IMR-90 (cell line): ENCODE measurements at regions not wholly inside any gene's neighbourhood (a gene's known extent, or its start where the extent isn't known, plus 50 kb on each side); places are given as distances from the start of the nearest gene placed in this dataset.

Experiments used
- ATAC-seq: fragments of 200-7000 bp; cut with Tn5 transposase; 2 replicates; pipeline ENCODE4 v1.9.1; 2020; ENCODE audit warnings: low read depth, mild to moderate bottlenecking, moderate library complexity
- BruUV-seq: library from RNA; stranded (reverse); fragments of 400-500 nt; replicated peaks from 2 replicates; lab custom pipeline; 2021; lab: Mats Ljungman, UMichigan
- CTCF ChIA-PET: fragments of 300-600 bp; formaldehyde crosslinking; extraction: SDS; loops from one replicate; lab custom pipeline; 2021; ENCODE audit warnings: antibody characterized with exemption; lab: Yijun Ruan, JAX
- POLR2A ChIA-PET: fragments of 300-600 bp; sonication (Branson Sonifier 250); formaldehyde crosslinking; loops from one replicate; lab custom pipeline; 2022; ENCODE audit warnings: antibody characterized with exemption; ENCODE audit not compliant: unreplicated experiment; lab: Charles Lee
- DNase-seq: peaks from one replicate; pipeline ENCODE4 v3.0.0; 2013
- H2AFZ ChIP-seq: replicated peaks from 2 replicates; pipeline ENCODE3; 2013; ENCODE audit warnings: low read length, mild to moderate bottlenecking; ENCODE audit not compliant: poor library complexity
- H2AK5ac ChIP-seq: 2 replicates; pipeline ENCODE4 v1.6.1; 2013; ENCODE audit warnings: low read depth, low read length, inconsistent platforms
- H2AK9ac ChIP-seq: replicated peaks from 2 replicates; pipeline ENCODE3; 2013; ENCODE audit warnings: mild to moderate bottlenecking, low read depth, low read length, moderate library complexity; ENCODE audit not compliant: poor library complexity
- H2BK120ac ChIP-seq: 2 replicates; pipeline ENCODE4 v1.6.1; 2013; ENCODE audit warnings: low read depth, low read length, inconsistent platforms
- H2BK15ac ChIP-seq: 3 replicates; pipeline ENCODE4 v1.6.1; 2013; ENCODE audit warnings: low read depth, low read length, inconsistent platforms
- H2BK20ac ChIP-seq: 2 replicates; pipeline ENCODE4 v1.6.1; 2013; ENCODE audit warnings: low read depth, mild to moderate bottlenecking, inconsistent platforms, low read length, moderate library complexity
- H2BK5ac ChIP-seq: 2 replicates; pipeline ENCODE4 v1.6.1; 2013; ENCODE audit warnings: mild to moderate bottlenecking, low read depth, low read length, inconsistent platforms; ENCODE audit not compliant: poor library complexity, severe bottlenecking
- H3K14ac ChIP-seq: replicated peaks from 2 replicates; pipeline ENCODE4 v1.6.1; 2013; ENCODE audit warnings: low read depth, low read length, inconsistent platforms
- H3K18ac ChIP-seq: 2 replicates; pipeline ENCODE4 v1.6.1; 2013; ENCODE audit warnings: low read depth, low read length, control low read depth
- H3K23ac ChIP-seq: 2 replicates; pipeline ENCODE4 v1.6.1; 2013; ENCODE audit warnings: low read depth, low read length, inconsistent platforms
- H3K27ac ChIP-seq: 2 replicates; pipeline ENCODE4 v1.5.1; 2013; ENCODE audit warnings: mild to moderate bottlenecking, control low read depth, low read length; ENCODE audit not compliant: insufficient read depth
- H3K27me3 ChIP-seq: 2 replicates; pipeline ENCODE4 v1.6.1; 2013; ENCODE audit warnings: low read length; ENCODE audit not compliant: control insufficient read depth, insufficient read depth
- H3K36me3 ChIP-seq: 2 replicates; pipeline ENCODE4 v1.6.1; 2013; ENCODE audit warnings: low read length, mixed read lengths; ENCODE audit not compliant: control insufficient read depth, insufficient read depth
- H3K4ac ChIP-seq: 2 replicates; pipeline ENCODE4 v1.6.1; 2013; ENCODE audit warnings: low read depth, low read length, inconsistent platforms
- H3K4me1 ChIP-seq: 2 replicates; pipeline ENCODE4 v1.6.1; 2013; ENCODE audit warnings: low read length, mixed read lengths; ENCODE audit not compliant: control insufficient read depth, insufficient read depth
- H3K4me2 ChIP-seq: 2 replicates; pipeline ENCODE4 v1.6.1; 2013; ENCODE audit warnings: low read depth, mild to moderate bottlenecking, control low read depth, low read length, moderate library complexity
- H3K4me3 ChIP-seq: 2 replicates; pipeline ENCODE4 v1.5.1; 2013; ENCODE audit warnings: low read depth, mild to moderate bottlenecking, control low read depth, low read length, moderate library complexity; ENCODE audit not compliant: insufficient read depth
- H3K56ac ChIP-seq: 2 replicates; pipeline ENCODE4 v1.6.1; 2013; ENCODE audit warnings: low read length, inconsistent platforms; ENCODE audit not compliant: insufficient read depth; ENCODE audit errors: extremely low read depth
- H3K79me1 ChIP-seq, 2 experiments: 2 replicates each; pipeline ENCODE4 v1.6.1; 2013; ENCODE audit warnings: low read length in 2 of 2, inconsistent platforms in 1 of 2, low read depth in 1 of 2
- H3K9ac ChIP-seq: 2 replicates; pipeline ENCODE4 v1.6.1; 2013; ENCODE audit warnings: low read depth, low read length, control low read depth
- H3K9me1 ChIP-seq: 2 replicates; pipeline ENCODE4 v1.6.1; 2013; ENCODE audit warnings: low read length, inconsistent platforms; ENCODE audit not compliant: insufficient read depth
- H3K9me3 ChIP-seq: 2 replicates; pipeline ENCODE4 v1.6.1; 2013; ENCODE audit warnings: low read length; ENCODE audit not compliant: control insufficient read depth, insufficient read depth
- H4K20me1 ChIP-seq: 2 replicates; pipeline ENCODE4 v1.6.1; 2013; ENCODE audit warnings: low read length, inconsistent platforms; ENCODE audit not compliant: insufficient read depth
- H4K5ac ChIP-seq: 2 replicates; pipeline ENCODE4 v1.6.1; 2013; ENCODE audit warnings: mild to moderate bottlenecking, low read depth, low read length, control low read depth
- H4K8ac ChIP-seq, 2 experiments: 2 replicates each; pipeline ENCODE4 v1.6.1; 2013; ENCODE audit warnings: low read depth in 2 of 2, low read length in 2 of 2, control low read depth in 1 of 2, inconsistent platforms in 1 of 2
- H4K91ac ChIP-seq: 2 replicates; pipeline ENCODE4 v1.6.1; 2013; ENCODE audit warnings: low read depth, low read length, inconsistent platforms; ENCODE audit not compliant: insufficient read depth
- CEBPB ChIP-seq: IDR thresholded peaks from 2 replicates; pipeline ENCODE4 v1.6.1; 2012; ENCODE audit warnings: low read depth, low read length, improper control_type of control experiment
- FOS ChIP-seq: fragments of 150-350 bp; IDR thresholded peaks from 2 replicates; pipeline ENCODE4 v1.6.1; 2016; ENCODE audit warnings: low read depth, low read length
- MAFK ChIP-seq: IDR thresholded peaks from 2 replicates; pipeline ENCODE4 v1.6.1; 2012; ENCODE audit warnings: low read depth, low read length, improper control_type of control experiment
- MAZ ChIP-seq: IDR thresholded peaks from 2 replicates; pipeline ENCODE4 v1.6.1; 2012; ENCODE audit warnings: low read depth, mild to moderate bottlenecking, low read length, improper control_type of control experiment, moderate library complexity, borderline replicate concordance
- MXI1 ChIP-seq: IDR thresholded peaks from 2 replicates; pipeline ENCODE4 v1.6.1; 2012; ENCODE audit warnings: low read depth, mild to moderate bottlenecking, low read length, moderate library complexity, borderline replicate concordance
- NFE2L2 ChIP-seq: fragments of 150-350 bp; IDR thresholded peaks from 2 replicates; pipeline ENCODE4 v1.6.1; 2016; ENCODE audit warnings: low read depth, mild to moderate bottlenecking, low read length
- POLR2A ChIP-seq: IDR thresholded peaks from 2 replicates; pipeline ENCODE4 v1.6.1; 2012; ENCODE audit warnings: mild to moderate bottlenecking, low read depth, low read length
- RAD21 ChIP-seq: IDR thresholded peaks from 2 replicates; pipeline ENCODE4 v1.6.1; 2012; ENCODE audit warnings: low read length, improper control_type of control experiment
- RCOR1 ChIP-seq: IDR thresholded peaks from 2 replicates; pipeline ENCODE4 v1.6.1; 2012; ENCODE audit warnings: mild to moderate bottlenecking, low read length, improper control_type of control experiment; ENCODE audit not compliant: insufficient replicate concordance
- RFX5 ChIP-seq: IDR thresholded peaks from 2 replicates; pipeline ENCODE4 v1.8.0; 2012; ENCODE audit warnings: low read depth, mild to moderate bottlenecking, low read length, moderate library complexity
- SMC3 ChIP-seq: fragments of 150-350 bp; IDR thresholded peaks from 2 replicates; pipeline ENCODE4 v1.6.1; 2016; ENCODE audit warnings: low read depth, mild to moderate bottlenecking, antibody characterized with exemption, low read length, moderate library complexity
- USF2 ChIP-seq: fragments of 150-350 bp; IDR thresholded peaks from 2 replicates; pipeline ENCODE4 v1.6.1; 2017; ENCODE audit warnings: mild to moderate bottlenecking, antibody characterized with exemption, low read length, low read depth
- WGBS, 2 experiments: methylation state at CpG; one replicate each; pipeline versions ENCODE4 v1.1.5 to v1.1.7; 2013; ENCODE audit warnings: missing lambda C conversion rate in 2 of 2; ENCODE audit not compliant: insufficient read length in 1 of 2; ENCODE audit errors: extremely low coverage in 2 of 2; 5-methylcytosine and 5-hydroxymethylcytosine counted together
- dilution Hi-C: fragments of 300-500 bp; cut with HindIII; formaldehyde crosslinking; loops from one replicate; pipeline ENCODE4 v1.14.3; 2018; ENCODE audit warnings: low sequenced_read_pairs; ENCODE audit not compliant: unreplicated experiment
- in situ Hi-C: fragments of 300-500 bp; cut with MboI; formaldehyde crosslinking; loops from 3 replicates; pipeline ENCODE4 v1.14.3; 2019; ENCODE audit warnings: low sequenced_read_pairs, inconsistent platforms, mixed read lengths
- intact Hi-C: fragments of 100-400 bp; cut with micrococcal nuclease; formaldehyde crosslinking; loops from 2 replicates; pipeline ENCODE4 v1.10.0; 2022
- TF ChIP-seq, protein P1 (sequence below): fragments of 150-350 bp; IDR thresholded peaks from 2 replicates; pipeline ENCODE4 v1.6.1; 2016; ENCODE audit warnings: low read depth, mild to moderate bottlenecking, low read length, moderate library complexity, borderline replicate concordance

DNA sequence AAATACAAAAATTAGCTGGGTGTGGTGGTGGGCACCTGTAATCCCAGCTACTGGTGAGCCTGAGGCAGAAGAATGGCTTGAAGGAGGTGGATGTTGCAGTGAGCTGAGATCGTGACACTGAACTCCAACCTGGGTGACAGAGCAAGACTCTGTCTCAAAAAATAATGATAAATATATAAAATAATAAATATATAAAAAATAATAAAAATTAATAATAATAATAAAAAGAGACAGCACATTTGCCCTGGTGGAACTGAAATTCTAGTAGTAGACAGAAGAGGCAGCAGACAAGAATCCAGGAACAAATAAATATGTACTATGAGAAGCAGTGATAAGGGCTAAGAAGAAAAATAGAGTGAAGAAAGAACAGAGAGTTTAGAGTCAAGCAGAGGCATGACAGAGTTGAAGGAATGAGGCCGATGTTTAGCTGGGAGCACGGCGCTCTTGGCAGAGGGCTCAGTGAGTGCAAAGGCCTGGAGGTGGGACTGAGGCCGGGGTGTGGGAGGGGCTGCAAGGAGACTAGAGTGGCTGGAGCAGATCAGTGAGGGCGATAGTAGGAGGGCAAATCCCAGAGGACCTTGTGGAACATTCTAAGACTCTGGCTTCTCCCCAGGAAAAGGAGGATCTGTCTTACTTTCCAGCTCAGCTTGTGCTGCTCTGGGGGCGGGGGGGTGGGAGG, 410.3 kb downstream of the MN1 start:
- Histone ChIP-seq H2BK15ac (no peak overlapping the region), H3K4ac (no peak overlapping the region), H3K18ac (no peak overlapping the region), H2BK5ac (no peak overlapping the region), H3K4me1 (no peaks in the 10 kb centered on the region), H2AFZ (no peak overlapping the region), H3K56ac (no peak overlapping the region), H3K9me3 (no peaks in the 10 kb centered on the region), H4K8ac (no peak overlapping the region), H2AK9ac (no peak overlapping the region), H2BK120ac (no peak overlapping the region), H3K14ac (no peak overlapping the region), H3K4me3 (no peak overlapping the region), H3K79me1 (no peaks in the 10 kb centered on the region), H4K5ac (no peak overlapping the region), H3K27ac (no peak overlapping the region), H4K20me1 (no peaks in the 10 kb centered on the region), H3K9me1 (no peaks in the 10 kb centered on the region; the same call in 1 of the 2 replicates), H2BK20ac (no peak overlapping the region), H3K9ac (no peak overlapping the region), H3K23ac (no peak overlapping the region), H4K91ac (no peak overlapping the region), H3K27me3 (peaks cover 59% of the 10 kb centered on the region), H2AK5ac (no peak overlapping the region), H3K36me3 (no peaks in the 10 kb centered on the region), H3K4me2 (no peak overlapping the region)
- intact Hi-C loops (no loop called here), dilution Hi-C loops (no loop called here), in situ Hi-C loops (no loop called here)
- ChIA-PET POLR2A (no interaction called here), CTCF (interaction anchor here (0.6 kb wide), 1 partner anchor 410 kb away, joined by 3 read pairs; no protein-coding TSS in a partner anchor)
- ATAC-seq (no peak), DNase-seq (no peak)
- TF ChIP-seq RCOR1 = no peak
- TF ChIP-seq POLR2A = no peak
- no peak for TF ChIP-seq MAZ
- no peak for TF ChIP-seq RAD21
- no peak for TF ChIP-seq USF2
- TF ChIP-seq CEBPB = no peak
- TF ChIP-seq RFX5 = no peak
- TF ChIP-seq MAFK = no peak
- no peak for TF ChIP-seq FOS
- no peak for TF ChIP-seq NFE2L2
- TF ChIP-seq, protein P1, sequence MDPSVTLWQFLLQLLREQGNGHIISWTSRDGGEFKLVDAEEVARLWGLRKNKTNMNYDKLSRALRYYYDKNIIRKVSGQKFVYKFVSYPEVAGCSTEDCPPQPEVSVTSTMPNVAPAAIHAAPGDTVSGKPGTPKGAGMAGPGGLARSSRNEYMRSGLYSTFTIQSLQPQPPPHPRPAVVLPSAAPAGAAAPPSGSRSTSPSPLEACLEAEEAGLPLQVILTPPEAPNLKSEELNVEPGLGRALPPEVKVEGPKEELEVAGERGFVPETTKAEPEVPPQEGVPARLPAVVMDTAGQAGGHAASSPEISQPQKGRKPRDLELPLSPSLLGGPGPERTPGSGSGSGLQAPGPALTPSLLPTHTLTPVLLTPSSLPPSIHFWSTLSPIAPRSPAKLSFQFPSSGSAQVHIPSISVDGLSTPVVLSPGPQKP = no peak
- no peak for TF ChIP-seq SMC3
- no peak for TF ChIP-seq MXI1
- 23% methylated on average over 4 of the region's 7 CpGs; no CpG with 5 or more reads in 1 of the 2 experiments for WGBS, 2 experiments
- BruUV-seq = no TSS peak
